BJ (cell line): ENCODE measurements at regions not wholly inside any gene's neighbourhood (a gene's known extent, or its start where the extent isn't known, plus 50 kb on each side); places are given as distances from the start of the nearest gene placed in this dataset.
A peak's percentile ranks its signal among the peaks of the same experiment; 100 is the strongest.

Experiments
- CTCF ChIA-PET: fragments of 350-600 bp; formaldehyde crosslinking; extraction: SDS; loops from one replicate; lab custom pipeline; 2021; ENCODE audit warnings: antibody characterized with exemption, inconsistent platforms; lab: Yijun Ruan, JAX
- POLR2A ChIA-PET: fragments of 300-600 bp; sonication (Branson Sonifier 250); formaldehyde crosslinking; extraction: SDS; loops from one replicate; lab custom pipeline; 2021; ENCODE audit warnings: antibody characterized with exemption; lab: Charles Lee
- DNase-seq: peaks from one replicate; pipeline ENCODE4 v3.0.0-alpha.2; 2011; ENCODE audit warnings: low read depth
- H3K27me3 ChIP-seq: 2 replicates; pipeline ENCODE4 v1.6.0; 2011; ENCODE audit warnings: low read length; ENCODE audit not compliant: control insufficient read depth, insufficient read depth
- H3K36me3 ChIP-seq: 2 replicates; pipeline ENCODE4 v1.5.1; 2011; ENCODE audit warnings: low read length; ENCODE audit not compliant: control insufficient read depth, insufficient read depth
- H3K4me3 ChIP-seq: 2 replicates; pipeline ENCODE4 v1.5.1; 2011; ENCODE audit warnings: low read depth, mild to moderate bottlenecking, control low read depth, low read length
- CTCF ChIP-seq: IDR thresholded peaks from 2 replicates; pipeline ENCODE4 v1.5.1; 2011; ENCODE audit warnings: low read depth, mild to moderate bottlenecking, control low read depth, inconsistent platforms, low read length, moderate library complexity; ENCODE audit not compliant: insufficient read depth

- no peaks in the 10 kb centered on the region for H3K27me3 ChIP-seq
- POLR2A ChIA-PET: no interaction called here
- no peaks in the 10 kb centered on the region for H3K36me3 ChIP-seq
- TF ChIP-seq CTCF: no peak
- H3K4me3 ChIP-seq: no peak overlapping the region
- CTCF ChIA-PET: no interaction called here
- DNase-seq: no peak
Measured at GRCh38 chr3:80252113-80252512, 484.3 kb upstream of the ROBO1 start.

GRCh38 chr3:80247766-80248165, 480.0 kb upstream of the ROBO1 start:
- no peaks in the 10 kb centered on the region for H3K36me3 ChIP-seq
- ChIA-PET POLR2A (no interaction called here), CTCF (no interaction called here)
- no peaks in the 10 kb centered on the region for H3K27me3 ChIP-seq
- DNase-seq: no peak
- no peak for TF ChIP-seq CTCF
- H3K4me3 ChIP-seq: no peak overlapping the region

- no peak for TF ChIP-seq CTCF
- POLR2A ChIA-PET: no interaction called here
- no peaks in the 10 kb centered on the region for H3K27me3 ChIP-seq
- H3K4me3 ChIP-seq: no peak overlapping the region
- peak; percentile 4 for DNase-seq
- CTCF ChIA-PET: no interaction called here
- H3K36me3 ChIP-seq: no peaks in the 10 kb centered on the region
Measured at GRCh38 chr3:80244390-80244789, 476.6 kb upstream of the ROBO1 start.

- DNase-seq: no peak
- ChIA-PET POLR2A (no interaction called here), CTCF (no interaction called here)
- no peak overlapping the region for H3K4me3 ChIP-seq
- TF ChIP-seq CTCF: no peak
- no peaks in the 10 kb centered on the region for H3K36me3 ChIP-seq
- no peaks in the 10 kb centered on the region for H3K27me3 ChIP-seq
Measured at GRCh38 chr3:80241791-80242190, 474.0 kb upstream of the ROBO1 start.

- DNase-seq: no peak
- ChIA-PET POLR2A (no interaction called here), CTCF (no interaction called here)
- TF ChIP-seq CTCF: no peak
- no peaks in the 10 kb centered on the region for H3K36me3 ChIP-seq
- no peak overlapping the region for H3K4me3 ChIP-seq
- no peaks in the 10 kb centered on the region for H3K27me3 ChIP-seq
Measured at GRCh38 chr3:80239301-80239700, 471.5 kb upstream of the ROBO1 start.
